ENCODE measurements at regions not wholly inside any gene's neighbourhood (a gene's known extent, or its start where the extent isn't known, plus 50 kb on each side); places are given as distances from the start of the nearest gene placed in this dataset.

DNA sequence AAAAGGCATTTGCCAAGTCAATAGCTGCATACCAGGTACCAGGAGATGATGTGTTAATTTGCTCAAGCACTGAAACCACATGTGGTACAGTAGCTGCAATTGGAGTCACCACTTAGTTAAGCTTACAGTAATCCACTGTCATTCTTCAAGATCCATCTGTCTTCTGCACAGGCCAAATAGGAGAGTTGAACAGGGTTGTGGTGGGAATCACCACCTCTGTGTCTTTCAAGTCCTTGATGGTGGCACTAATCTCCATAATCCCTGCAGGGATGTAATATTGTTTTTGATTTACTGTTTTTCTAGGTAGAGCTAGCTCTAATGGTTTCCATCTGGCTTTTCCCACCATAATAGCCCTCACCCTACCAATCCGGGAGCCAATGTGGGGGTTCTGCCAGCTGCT, 91.9 kb downstream of the FCRL5 start:
- H3K4me3 ChIP-seq (replicated peaks in 1 of 2; ENCODE audit: low read depth in 1 of 2, low read length in 2 of 2): no peak overlapping the region
- H3K79me2 ChIP-seq (ENCODE audit: insufficient read depth, low read length): no peaks in the 10 kb centered on the region
- TF ChIP-seq EZH2phosphoT487 (IDR thresholded peaks at IDR 0.05; ENCODE audit: borderline replicate concordance): no peak
- TF ChIP-seq, protein P1, sequence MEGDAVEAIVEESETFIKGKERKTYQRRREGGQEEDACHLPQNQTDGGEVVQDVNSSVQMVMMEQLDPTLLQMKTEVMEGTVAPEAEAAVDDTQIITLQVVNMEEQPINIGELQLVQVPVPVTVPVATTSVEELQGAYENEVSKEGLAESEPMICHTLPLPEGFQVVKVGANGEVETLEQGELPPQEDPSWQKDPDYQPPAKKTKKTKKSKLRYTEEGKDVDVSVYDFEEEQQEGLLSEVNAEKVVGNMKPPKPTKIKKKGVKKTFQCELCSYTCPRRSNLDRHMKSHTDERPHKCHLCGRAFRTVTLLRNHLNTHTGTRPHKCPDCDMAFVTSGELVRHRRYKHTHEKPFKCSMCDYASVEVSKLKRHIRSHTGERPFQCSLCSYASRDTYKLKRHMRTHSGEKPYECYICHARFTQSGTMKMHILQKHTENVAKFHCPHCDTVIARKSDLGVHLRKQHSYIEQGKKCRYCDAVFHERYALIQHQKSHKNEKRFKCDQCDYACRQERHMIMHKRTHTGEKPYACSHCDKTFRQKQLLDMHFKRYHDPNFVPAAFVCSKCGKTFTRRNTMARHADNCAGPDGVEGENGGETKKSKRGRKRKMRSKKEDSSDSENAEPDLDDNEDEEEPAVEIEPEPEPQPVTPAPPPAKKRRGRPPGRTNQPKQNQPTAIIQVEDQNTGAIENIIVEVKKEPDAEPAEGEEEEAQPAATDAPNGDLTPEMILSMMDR (IDR thresholded peaks at IDR 0.05 in 2 of 3, conservative IDR thresholded peaks at IDR 0.05 in 1 of 3; ENCODE audit: borderline replicate concordance in 1 of 3, insufficient read depth in 1 of 3, low read depth in 2 of 3, low read length in 2 of 3): no peak
- TF ChIP-seq, protein P2, sequence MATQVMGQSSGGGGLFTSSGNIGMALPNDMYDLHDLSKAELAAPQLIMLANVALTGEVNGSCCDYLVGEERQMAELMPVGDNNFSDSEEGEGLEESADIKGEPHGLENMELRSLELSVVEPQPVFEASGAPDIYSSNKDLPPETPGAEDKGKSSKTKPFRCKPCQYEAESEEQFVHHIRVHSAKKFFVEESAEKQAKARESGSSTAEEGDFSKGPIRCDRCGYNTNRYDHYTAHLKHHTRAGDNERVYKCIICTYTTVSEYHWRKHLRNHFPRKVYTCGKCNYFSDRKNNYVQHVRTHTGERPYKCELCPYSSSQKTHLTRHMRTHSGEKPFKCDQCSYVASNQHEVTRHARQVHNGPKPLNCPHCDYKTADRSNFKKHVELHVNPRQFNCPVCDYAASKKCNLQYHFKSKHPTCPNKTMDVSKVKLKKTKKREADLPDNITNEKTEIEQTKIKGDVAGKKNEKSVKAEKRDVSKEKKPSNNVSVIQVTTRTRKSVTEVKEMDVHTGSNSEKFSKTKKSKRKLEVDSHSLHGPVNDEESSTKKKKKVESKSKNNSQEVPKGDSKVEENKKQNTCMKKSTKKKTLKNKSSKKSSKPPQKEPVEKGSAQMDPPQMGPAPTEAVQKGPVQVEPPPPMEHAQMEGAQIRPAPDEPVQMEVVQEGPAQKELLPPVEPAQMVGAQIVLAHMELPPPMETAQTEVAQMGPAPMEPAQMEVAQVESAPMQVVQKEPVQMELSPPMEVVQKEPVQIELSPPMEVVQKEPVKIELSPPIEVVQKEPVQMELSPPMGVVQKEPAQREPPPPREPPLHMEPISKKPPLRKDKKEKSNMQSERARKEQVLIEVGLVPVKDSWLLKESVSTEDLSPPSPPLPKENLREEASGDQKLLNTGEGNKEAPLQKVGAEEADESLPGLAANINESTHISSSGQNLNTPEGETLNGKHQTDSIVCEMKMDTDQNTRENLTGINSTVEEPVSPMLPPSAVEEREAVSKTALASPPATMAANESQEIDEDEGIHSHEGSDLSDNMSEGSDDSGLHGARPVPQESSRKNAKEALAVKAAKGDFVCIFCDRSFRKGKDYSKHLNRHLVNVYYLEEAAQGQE (IDR thresholded peaks at IDR 0.05; ENCODE audit: low read depth): no peak
- TF ChIP-seq JUND (IDR thresholded peaks at IDR 0.05): no peak
- TF ChIP-seq POLR2AphosphoS5 (IDR thresholded peaks at IDR 0.05; ENCODE audit: low read depth, low read length): no peak
- no peak for TF ChIP-seq ELF1 (IDR thresholded peaks at IDR 0.05; ENCODE audit: borderline replicate concordance, low read depth)
- no peak for TF ChIP-seq RAD21 (IDR thresholded peaks at IDR 0.05; ENCODE audit: low read depth)
- no peak for TF ChIP-seq SIN3A (IDR thresholded peaks at IDR 0.05; ENCODE audit: low read depth)
- TF ChIP-seq CBX3 (IDR thresholded peaks at IDR 0.05; ENCODE audit: low read depth): no peak
- TF ChIP-seq FOSL1 (IDR thresholded peaks at IDR 0.05; ENCODE audit: low read depth): no peak
- no peak for TF ChIP-seq YY1 (IDR thresholded peaks at IDR 0.05; ENCODE audit: extremely low read depth, insufficient replicate concordance, low read depth, low read length)
- no peak for TF ChIP-seq TCF7L2 (IDR thresholded peaks at IDR 0.05; ENCODE audit: borderline replicate concordance, extremely low read depth, insufficient read depth, insufficient read length)
- no peak for TF ChIP-seq EZH2 (IDR thresholded peaks at IDR 0.05)
- no peaks in the 10 kb centered on the region for H3K9me3 ChIP-seq (ENCODE audit: control insufficient read depth in 1 of 2, insufficient read depth in 1 of 2, low read depth in 1 of 2, low read length in 2 of 2)
- no peak for ATAC-seq
- no peak overlapping the region for H2AFZ ChIP-seq (ENCODE audit: low read depth, low read length, poor library complexity, severe bottlenecking)
- no peaks in the 10 kb centered on the region for H3K36me3 ChIP-seq (ENCODE audit: control insufficient read depth in 1 of 2, insufficient read depth in 2 of 2, low read length in 2 of 2)
- ChIA-PET CTCF (no interaction called here), POLR2A (no interaction called here), RAD21 (ENCODE audit: low non-redundant PET in 1 of 2, low total read pairs in 2 of 2, uncharacterized antibody in 2 of 2, unreplicated experiment in 2 of 2) (no interaction called here)
- intact Hi-C loops (cut with micrococcal nuclease): no loop called here
- DNase-seq (ENCODE audit: low read depth, low spot score): no peak
- no peak overlapping the region for H3K27ac ChIP-seq (ENCODE audit: low read depth, low read length)
- no peaks in the 10 kb centered on the region for H3K9me2 ChIP-seq (ENCODE audit: insufficient read depth)
- no TSS peak for BruUV-seq (replicated peaks)
- H3K4me1 ChIP-seq (ENCODE audit: control insufficient read depth in 1 of 2, insufficient read depth in 2 of 2, low read length in 2 of 2): no peaks in the 10 kb centered on the region
- H3K27me3 ChIP-seq (ENCODE audit: insufficient read depth, low read length): 0 out of 2 replicates have a peak, but pooled peaks cover 5% of the 10 kb centered on the region
- H3K9ac ChIP-seq (ENCODE audit: low read length): no peak overlapping the region
- no peaks in the 10 kb centered on the region for H4K20me1 ChIP-seq (ENCODE audit: insufficient read depth)
- H3K4me2 ChIP-seq (ENCODE audit: low read length): no peak overlapping the region
